A673 (cell line): ENCODE measurements at regions not wholly inside any gene's neighbourhood (a gene's known extent, or its start where the extent isn't known, plus 50 kb on each side); places are given as distances from the start of the nearest gene placed in this dataset.

Experiments used
- BruUV-seq: library from RNA; stranded (reverse); fragments of 400-500 nt; replicated peaks from 2 replicates; lab custom pipeline; 2021; lab: Mats Ljungman, UMichigan
- CTCF ChIA-PET: fragments of 300-600 bp; sonication (Branson Sonifier 250); formaldehyde crosslinking; loops from one replicate; lab custom pipeline; 2022; ENCODE audit warnings: antibody characterized with exemption; lab: Charles Lee
- POLR2A ChIA-PET: fragments of 300-600 bp; sonication (Branson Sonifier 250); formaldehyde crosslinking; loops from one replicate; lab custom pipeline; 2022; ENCODE audit warnings: antibody characterized with exemption; ENCODE audit not compliant: low non-redundant PET; lab: Charles Lee
- DNase-seq: peaks from one replicate; pipeline ENCODE4 v3.0.0-alpha.2; 2015; ENCODE audit warnings: low spot score
- H3K27ac ChIP-seq: fragments of 200-600 bp; sonication (generic); 2 replicates; pipeline ENCODE4 v1.5.1; 2016; ENCODE audit warnings: mixed run types, low read depth, mild to moderate bottlenecking, mixed read lengths, antibody characterized with exemption, low read length; ENCODE audit not compliant: poor library complexity, severe bottlenecking
- H3K27me3 ChIP-seq: fragments of 200-600 bp; sonication (generic); replicated peaks from 2 replicates; pipeline ENCODE4 v1.6.1; 2017; ENCODE audit warnings: mixed run types, low read depth, mild to moderate bottlenecking, mixed read lengths, antibody characterized with exemption, low read length; ENCODE audit not compliant: insufficient read depth, poor library complexity
- H3K36me3 ChIP-seq: fragments of 200-600 bp; sonication (generic); 2 replicates; pipeline ENCODE4 v1.6.1; 2016; ENCODE audit warnings: mixed run types, mild to moderate bottlenecking, mixed read lengths, antibody characterized with exemption, low read length; ENCODE audit not compliant: insufficient read depth, poor library complexity, severe bottlenecking
- H3K4me1 ChIP-seq: fragments of 200-600 bp; sonication (generic); 2 replicates; pipeline ENCODE4 v1.6.1; 2017; ENCODE audit warnings: mixed run types, mild to moderate bottlenecking, mixed read lengths, antibody characterized with exemption, low read length; ENCODE audit not compliant: insufficient read depth, poor library complexity, severe bottlenecking
- H3K4me3 ChIP-seq: fragments of 200-600 bp; sonication (generic); 2 replicates; pipeline ENCODE4 v1.5.1; 2016; ENCODE audit warnings: low read depth, mixed run types, mild to moderate bottlenecking, mixed read lengths, low read length; ENCODE audit not compliant: poor library complexity, severe bottlenecking
- H3K9me3 ChIP-seq: fragments of 200-600 bp; sonication (generic); 2 replicates; pipeline ENCODE4 v1.6.1; 2016; ENCODE audit warnings: mixed run types, low read depth, mild to moderate bottlenecking, mixed read lengths, antibody characterized with exemption, low read length; ENCODE audit not compliant: poor library complexity, severe bottlenecking
- CTCF ChIP-seq: fragments of 300-800, 200-600 bp; sonication (generic); conservative IDR thresholded peaks from 2 replicates; pipeline ENCODE4 v1.5.1; 2017; ENCODE audit warnings: low read depth, mild to moderate bottlenecking, antibody characterized with exemption, low read length, moderate library complexity, mixed read lengths
- EZH2 ChIP-seq: fragments of 200-600 bp; sonication (generic); IDR thresholded peaks from 2 replicates; pipeline ENCODE4 v1.6.1; 2017; ENCODE audit warnings: borderline replicate concordance, low read depth, mild to moderate bottlenecking, mixed read lengths, antibody characterized with exemption, low read length; ENCODE audit not compliant: poor library complexity, severe bottlenecking
- intact Hi-C: fragments of 100-400 bp; cut with micrococcal nuclease; formaldehyde crosslinking; loops from one replicate; pipeline ENCODE4 v1.10.0; 2022; ENCODE audit not compliant: unreplicated experiment

GRCh38 chr2:63675026-63675425, 86.3 kb downstream of the MDH1 start:
- intact Hi-C loops = no loop called here
- ChIA-PET POLR2A (interaction anchor here (0.6 kb wide), 1 partner anchor 1647 kb away, joined by 3 read pairs; no protein-coding TSS in a partner anchor), CTCF (no interaction called here)
- TF ChIP-seq CTCF (no peak), EZH2 (no peak)
- Histone ChIP-seq H3K27me3 (peaks cover 3% of the 10 kb centered on the region), H3K36me3 (no peaks in the 10 kb centered on the region), H3K4me3 (no peak overlapping the region), H3K9me3 (no peaks in the 10 kb centered on the region), H3K4me1 (no peaks in the 10 kb centered on the region), H3K27ac (no peak overlapping the region)
- DNase-seq = no peak
- BruUV-seq = no TSS peak

GRCh38 chr2:63676135-63676534, 87.4 kb downstream of the MDH1 start:
- no peak overlapping the region for H3K4me3 ChIP-seq
- ChIA-PET POLR2A (no interaction called here), CTCF (no interaction called here)
- H3K9me3 ChIP-seq = no peaks in the 10 kb centered on the region
- H3K36me3 ChIP-seq = no peaks in the 10 kb centered on the region
- intact Hi-C loops = no loop called here
- no peak overlapping the region for H3K27ac ChIP-seq
- no peaks in the 10 kb centered on the region for H3K4me1 ChIP-seq
- no peak for TF ChIP-seq CTCF
- no peak for TF ChIP-seq EZH2
- no peak for DNase-seq
- peaks cover 3% of the 10 kb centered on the region for H3K27me3 ChIP-seq
- no TSS peak for BruUV-seq

- no peaks in the 10 kb centered on the region for H3K9me3 ChIP-seq
- H3K4me3 ChIP-seq = no peak overlapping the region
- H3K4me1 ChIP-seq = no peaks in the 10 kb centered on the region
- no peak for DNase-seq
- POLR2A ChIA-PET = no interaction called here
- BruUV-seq = no TSS peak
- H3K27ac ChIP-seq = no peak overlapping the region
- CTCF ChIA-PET = interaction anchor here (0.6 kb wide), 1 partner anchor 183 kb away, joined by 5 read pairs; no protein-coding TSS in a partner anchor
- no peak for TF ChIP-seq CTCF
- TF ChIP-seq EZH2 = no peak
- H3K27me3 ChIP-seq = peaks cover 3% of the 10 kb centered on the region
- intact Hi-C loops = no loop called here
- H3K36me3 ChIP-seq = no peaks in the 10 kb centered on the region
Observed at GRCh38 chr2:63678085-63678484, 89.3 kb downstream of the MDH1 start.
